ENCODE measurements at regions not wholly inside any gene's neighbourhood (a gene's known extent, or its start where the extent isn't known, plus 50 kb on each side); places are given as distances from the start of the nearest gene placed in this dataset.

GRCh38 chr15:35305946-35306345 is 220.9 kb upstream of the NANOGP8 start:
- Histone ChIP-seq H3K4me2 (ENCODE audit: low read length) (no peak overlapping the region), H2AFZ (ENCODE audit: low read length) (no peak overlapping the region), H3K4me1 (ENCODE audit: insufficient read depth, low read length, severe bottlenecking) (no peaks in the 10 kb centered on the region), H4K20me1 (ENCODE audit: insufficient read depth, low read length) (no peaks in the 10 kb centered on the region), H3K27ac (ENCODE audit: low read depth, low read length, poor library complexity, severe bottlenecking) (no peak overlapping the region), H3F3A (ENCODE audit: insufficient read depth, low read length) (no peaks in the 10 kb centered on the region), H3K9me3 (ENCODE audit: low read length) (no peaks in the 10 kb centered on the region), H3K4me3 (ENCODE audit: low read depth, low read length, poor library complexity, severe bottlenecking) (no peak overlapping the region), H3K27me3 (ENCODE audit: insufficient read depth, low read length) (no peaks in the 10 kb centered on the region), H3K79me2 (ENCODE audit: insufficient read depth, low read length) (no peaks in the 10 kb centered on the region), H3K9ac (ENCODE audit: low read length) (no peak overlapping the region), H3K9me2 (ENCODE audit: low read depth, low read length) (no peaks in the 10 kb centered on the region), H3K36me3 (ENCODE audit: insufficient read depth, low read length) (no peaks in the 10 kb centered on the region)
- TF ChIP-seq EZH2 (IDR thresholded peaks at IDR 0.05; ENCODE audit: borderline replicate concordance, low read length) (no peak), CTCF (IDR thresholded peaks at IDR 0.05; ENCODE audit: low read length) (no peak)

GRCh38 chr15:35305031-35305550 is 220.0 kb upstream of the NANOGP8 start:
- H3K9me3 ChIP-seq (ENCODE audit: low read length), result no peaks in the 10 kb centered on the region
- H3K4me1 ChIP-seq (ENCODE audit: insufficient read depth, low read length, severe bottlenecking), result no peaks in the 10 kb centered on the region
- H3K9ac ChIP-seq (ENCODE audit: low read length), result no peak overlapping the region
- H3F3A ChIP-seq (ENCODE audit: insufficient read depth, low read length), result no peaks in the 10 kb centered on the region
- TF ChIP-seq EZH2 (IDR thresholded peaks at IDR 0.05; ENCODE audit: borderline replicate concordance, low read length), result no peak
- no peak for TF ChIP-seq CTCF (IDR thresholded peaks at IDR 0.05; ENCODE audit: low read length)
- no peak overlapping the region for H3K27ac ChIP-seq (ENCODE audit: low read depth, low read length, poor library complexity, severe bottlenecking)
- H3K79me2 ChIP-seq (ENCODE audit: insufficient read depth, low read length), result no peaks in the 10 kb centered on the region
- no peaks in the 10 kb centered on the region for H3K27me3 ChIP-seq (ENCODE audit: insufficient read depth, low read length)
- no peak overlapping the region for H3K4me3 ChIP-seq (ENCODE audit: low read depth, low read length, poor library complexity, severe bottlenecking)
- H3K4me2 ChIP-seq (ENCODE audit: low read length), result no peak overlapping the region
- H3K9me2 ChIP-seq (ENCODE audit: low read depth, low read length), result no peaks in the 10 kb centered on the region
- no peaks in the 10 kb centered on the region for H3K36me3 ChIP-seq (ENCODE audit: insufficient read depth, low read length)
- no peaks in the 10 kb centered on the region for H4K20me1 ChIP-seq (ENCODE audit: insufficient read depth, low read length)
- no peak overlapping the region for H2AFZ ChIP-seq (ENCODE audit: low read length)

GRCh38 chr15:35304389-35304788 is 219.3 kb upstream of the NANOGP8 start:
- Histone ChIP-seq H3K9me2 (ENCODE audit: low read depth, low read length) (no peaks in the 10 kb centered on the region), H2AFZ (ENCODE audit: low read length) (no peak overlapping the region), H3K79me2 (ENCODE audit: insufficient read depth, low read length) (no peaks in the 10 kb centered on the region), H3K27ac (ENCODE audit: low read depth, low read length, poor library complexity, severe bottlenecking) (no peak overlapping the region), H4K20me1 (ENCODE audit: insufficient read depth, low read length) (no peaks in the 10 kb centered on the region), H3K4me2 (ENCODE audit: low read length) (no peak overlapping the region), H3K36me3 (ENCODE audit: insufficient read depth, low read length) (no peaks in the 10 kb centered on the region), H3K9ac (ENCODE audit: low read length) (no peak overlapping the region), H3K27me3 (ENCODE audit: insufficient read depth, low read length) (no peaks in the 10 kb centered on the region), H3F3A (ENCODE audit: insufficient read depth, low read length) (no peaks in the 10 kb centered on the region), H3K9me3 (ENCODE audit: low read length) (no peaks in the 10 kb centered on the region), H3K4me1 (ENCODE audit: insufficient read depth, low read length, severe bottlenecking) (no peaks in the 10 kb centered on the region), H3K4me3 (ENCODE audit: low read depth, low read length, poor library complexity, severe bottlenecking) (no peak overlapping the region)
- TF ChIP-seq CTCF (IDR thresholded peaks at IDR 0.05; ENCODE audit: low read length), result no peak

Data from OCI-LY1 (cell line).